ENCODE measurements at regions not wholly inside any gene's neighbourhood (a gene's known extent, or its start where the extent isn't known, plus 50 kb on each side); places are given as distances from the start of the nearest gene placed in this dataset.

GRCh38 chr11:37026741-37027140 lies 428.7 kb upstream of the RAG2 start:
- TF ChIP-seq, protein P1, sequence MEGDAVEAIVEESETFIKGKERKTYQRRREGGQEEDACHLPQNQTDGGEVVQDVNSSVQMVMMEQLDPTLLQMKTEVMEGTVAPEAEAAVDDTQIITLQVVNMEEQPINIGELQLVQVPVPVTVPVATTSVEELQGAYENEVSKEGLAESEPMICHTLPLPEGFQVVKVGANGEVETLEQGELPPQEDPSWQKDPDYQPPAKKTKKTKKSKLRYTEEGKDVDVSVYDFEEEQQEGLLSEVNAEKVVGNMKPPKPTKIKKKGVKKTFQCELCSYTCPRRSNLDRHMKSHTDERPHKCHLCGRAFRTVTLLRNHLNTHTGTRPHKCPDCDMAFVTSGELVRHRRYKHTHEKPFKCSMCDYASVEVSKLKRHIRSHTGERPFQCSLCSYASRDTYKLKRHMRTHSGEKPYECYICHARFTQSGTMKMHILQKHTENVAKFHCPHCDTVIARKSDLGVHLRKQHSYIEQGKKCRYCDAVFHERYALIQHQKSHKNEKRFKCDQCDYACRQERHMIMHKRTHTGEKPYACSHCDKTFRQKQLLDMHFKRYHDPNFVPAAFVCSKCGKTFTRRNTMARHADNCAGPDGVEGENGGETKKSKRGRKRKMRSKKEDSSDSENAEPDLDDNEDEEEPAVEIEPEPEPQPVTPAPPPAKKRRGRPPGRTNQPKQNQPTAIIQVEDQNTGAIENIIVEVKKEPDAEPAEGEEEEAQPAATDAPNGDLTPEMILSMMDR (IDR thresholded peaks at IDR 0.05), result no peak
- no peak for TF ChIP-seq POLR2A (IDR thresholded peaks at IDR 0.05)

Data from uterus (tissue), 2 donors.